Kidney (tissue), 13 donors: ENCODE measurements at regions not wholly inside any gene's neighbourhood (a gene's known extent, or its start where the extent isn't known, plus 50 kb on each side); places are given as distances from the start of the nearest gene placed in this dataset.

Experiments
- DNase-seq, 5 donors: peaks; one replicate each; pipeline ENCODE4 v3.0.0-alpha.2; 2013 to 2020
- FAIRE-seq: peaks from 2 replicates; lab custom pipeline; 2012; peaks lifted over from hg19 to GRCh38; lab: Jason Lieb, UNC
- H3K27ac ChIP-seq, 2 donors: one replicate each; pipeline ENCODE4 v1.7.0; 2013; ENCODE audit warnings: low read depth in 2 of 2, low read length in 2 of 2, inconsistent platforms in 1 of 2
- H3K27me3 ChIP-seq: one replicate; pipeline ENCODE4 v1.7.1; 2013; ENCODE audit warnings: low read length, inconsistent platforms; ENCODE audit not compliant: control insufficient read depth, insufficient read depth
- H3K36me3 ChIP-seq, 3 donors: one replicate each; pipeline versions ENCODE4 v1.7.0 to v1.7.1; 2013; ENCODE audit warnings: low read length in 3 of 3, control low read depth in 1 of 3, inconsistent platforms in 1 of 3; ENCODE audit not compliant: insufficient read depth in 3 of 3, control insufficient read depth in 2 of 3
- H3K4me1 ChIP-seq, 3 donors: one replicate each; pipeline versions ENCODE4 v1.7.0 to v1.7.1; 2013; ENCODE audit warnings: low read length in 3 of 3, inconsistent platforms in 1 of 3, low read depth in 1 of 3; ENCODE audit not compliant: control insufficient read depth in 2 of 3, insufficient read depth in 2 of 3
- H3K4me3 ChIP-seq, 3 donors: one replicate each; pipeline versions ENCODE4 v1.7.0 to v1.8.1; 2013; ENCODE audit warnings: low read length in 3 of 3, control low read depth in 1 of 3, inconsistent platforms in 1 of 3
- H3K9ac ChIP-seq, 3 donors: one replicate each; pipeline versions ENCODE4 v1.7.0 to v1.7.1; 2013; ENCODE audit warnings: low read length in 3 of 3, control low read depth in 1 of 3, inconsistent platforms in 1 of 3
- H3K9me3 ChIP-seq, 3 donors: one replicate each; pipeline versions ENCODE4 v1.7.0 to v1.7.1; 2013; ENCODE audit warnings: low read length in 3 of 3, control low read depth in 1 of 3, inconsistent platforms in 1 of 3; ENCODE audit not compliant: control insufficient read depth in 2 of 3, insufficient read depth in 1 of 3
- CTCF ChIP-seq: IDR thresholded peaks from 3 replicates; pipeline ENCODE4 v1.5.1; 2012; ENCODE audit warnings: mild to moderate bottlenecking, moderate library complexity, borderline replicate concordance; ENCODE audit not compliant: insufficient read depth; ENCODE audit errors: extremely low read depth
- intact Hi-C: fragments of 100-400 bp; cut with DNase I; formaldehyde crosslinking; loops from one replicate; pipeline ENCODE4 v1.11.1; 2022
- donor health status: control.
- donor health status: control.
- donor health status: control.
- donor health status: control.
- donor health status: control.
- donor health status: DM: yes; HTN: yes; CAD: no.
- donor health status: Normal renal cell carcinoma (clear cell type).

- intact Hi-C loops, result no loop called here
- FAIRE-seq (no peak), DNase-seq (no peak)
- no peaks in the 10 kb centered on the region for H3K9me3 ChIP-seq
- no peak for TF ChIP-seq CTCF
- no peaks in the 10 kb centered on the region for H3K4me1 ChIP-seq
- no peaks in the 10 kb centered on the region for H3K27me3 ChIP-seq
- H3K9ac ChIP-seq, result no peak overlapping the region
- H3K27ac ChIP-seq, result no peak overlapping the region
- H3K4me3 ChIP-seq, result no peak overlapping the region
- H3K36me3 ChIP-seq, result no peaks in the 10 kb centered on the region
Observed at GRCh38 chr4:138798404-138798803, 217.2 kb upstream of the NOCT start.

- Histone ChIP-seq H3K9ac (no peak overlapping the region), H3K4me3 (no peak overlapping the region), H3K36me3 (no peaks in the 10 kb centered on the region), H3K9me3 (no peaks in the 10 kb centered on the region), H3K27ac (no peak overlapping the region), H3K4me1 (no peaks in the 10 kb centered on the region), H3K27me3 (no peaks in the 10 kb centered on the region)
- DNase-seq, result no peak
- intact Hi-C loops, result no loop called here
- TF ChIP-seq CTCF, result no peak
- FAIRE-seq, result no peak
Observed at GRCh38 chr4:138797646-138798045, 217.9 kb upstream of the NOCT start.

- Histone ChIP-seq H3K9ac (no peak overlapping the region), H3K27ac (no peak overlapping the region), H3K36me3 (no peaks in the 10 kb centered on the region), H3K4me1 (no peaks in the 10 kb centered on the region), H3K9me3 (no peaks in the 10 kb centered on the region), H3K4me3 (no peak overlapping the region), H3K27me3 (no peaks in the 10 kb centered on the region)
- no peak for FAIRE-seq
- no peak for DNase-seq
- no peak for TF ChIP-seq CTCF
- intact Hi-C loops, result no loop called here
Observed at GRCh38 chr4:138796761-138797160, 218.8 kb upstream of the NOCT start.

GRCh38 chr4:138790706-138791340 lies 224.8 kb upstream of the NOCT start:
- H3K27me3 ChIP-seq, result no peaks in the 10 kb centered on the region
- FAIRE-seq (peak; percentile 30), DNase-seq (peak in 1 of 5 donors; percentile 31)
- intact Hi-C loops, result no loop called here
- no peaks in the 10 kb centered on the region for H3K9me3 ChIP-seq
- no peaks in the 10 kb centered on the region for H3K36me3 ChIP-seq
- TF ChIP-seq CTCF, result no peak
- H3K4me1 ChIP-seq, result peaks cover 0 to 11% (median 0%) of the 10 kb centered on the region in 3 donors
- no peak overlapping the region for H3K27ac ChIP-seq
- no peak overlapping the region for H3K9ac ChIP-seq
- H3K4me3 ChIP-seq, result no peak overlapping the region
